ENCODE measurements at regions not wholly inside any gene's neighbourhood (a gene's known extent, or its start where the extent isn't known, plus 50 kb on each side); places are given as distances from the start of the nearest gene placed in this dataset.

- no peak for TF ChIP-seq POLR2A (IDR thresholded peaks at IDR 0.05; ENCODE audit: low read depth, low read length)
- TF ChIP-seq POLR2AphosphoS5 (IDR thresholded peaks at IDR 0.05; ENCODE audit: low read depth, low read length), result no peak
- no peak for TF ChIP-seq TAF1 (IDR thresholded peaks at IDR 0.05; ENCODE audit: borderline replicate concordance, low read depth, low read length)
Measured at GRCh38 chr9:96050048-96050860, 174.8 kb downstream of the ERCC6L2 start.
